LNCAP (cell line): ENCODE measurements at regions not wholly inside any gene's neighbourhood (a gene's known extent, or its start where the extent isn't known, plus 50 kb on each side); places are given as distances from the start of the nearest gene placed in this dataset.

Source experiments
- CTCF ChIP-seq: fragments of 450-650 bp; IDR thresholded peaks from 2 replicates; pipeline ENCODE4 v1.5.1; 2017; ENCODE audit warnings: mild to moderate bottlenecking

- no peak for TF ChIP-seq CTCF
Observed at GRCh38 chr6:85081102-85081501, 316.7 kb upstream of the TBX18 start.

GRCh38 chr6:85079761-85080160, 315.4 kb upstream of the TBX18 start:
- TF ChIP-seq CTCF: no peak

- TF ChIP-seq CTCF: no peak
Observed at GRCh38 chr6:85078058-85078457, 313.7 kb upstream of the TBX18 start.

- no peak for TF ChIP-seq CTCF
Observed at GRCh38 chr6:85077098-85077497, 312.7 kb upstream of the TBX18 start.

- TF ChIP-seq CTCF: no peak
Observed at GRCh38 chr6:85069577-85069976, 305.2 kb upstream of the TBX18 start.

- TF ChIP-seq CTCF: no peak
Observed at GRCh38 chr6:85068221-85068620, 303.8 kb upstream of the TBX18 start.

GRCh38 chr6:85066266-85066665, 301.9 kb upstream of the TBX18 start:
- no peak for TF ChIP-seq CTCF

- no peak for TF ChIP-seq CTCF
Observed at GRCh38 chr6:85065831-85066230, 301.4 kb upstream of the TBX18 start.
